ENCODE measurements at regions not wholly inside any gene's neighbourhood (a gene's known extent, or its start where the extent isn't known, plus 50 kb on each side); places are given as distances from the start of the nearest gene placed in this dataset.

GRCh38 chr5:158096835-158097234 lies 237.9 kb upstream of the CLINT1 start:
- DNase-seq = no peak

GRCh38 chr5:158086856-158087255 lies 227.9 kb upstream of the CLINT1 start:
- no peak for DNase-seq
- H3K9me3 Mint-ChIP-seq (ENCODE audit: unreplicated experiment) = no peaks in the 10 kb centered on the region
- H3K27me3 Mint-ChIP-seq (ENCODE audit: unreplicated experiment) = no peaks in the 10 kb centered on the region
- no peaks in the 10 kb centered on the region for H3K36me3 Mint-ChIP-seq (ENCODE audit: unreplicated experiment)
- H3K27ac Mint-ChIP-seq (ENCODE audit: unreplicated experiment) = no peak overlapping the region
- TF ChIP-seq CTCF (IDR thresholded peaks at IDR 0.05; ENCODE audit: partially characterized antibody, unreplicated experiment) = no peak
- H3K4me3 Mint-ChIP-seq (ENCODE audit: unreplicated experiment) = no peak overlapping the region
- H3K4me1 Mint-ChIP-seq (ENCODE audit: low read depth, unreplicated experiment) = no peaks in the 10 kb centered on the region

More at GRCh38 chr5:158096835-158097234, 237.9 kb upstream of the CLINT1 start:
- Mint-ChIP-seq H3K27ac (ENCODE audit: unreplicated experiment) (no peak overlapping the region), H3K36me3 (ENCODE audit: unreplicated experiment) (peaks cover 4% of the 10 kb centered on the region), H3K9me3 (ENCODE audit: unreplicated experiment) (no peaks in the 10 kb centered on the region), H3K4me1 (ENCODE audit: low read depth, unreplicated experiment) (no peaks in the 10 kb centered on the region), H3K4me3 (ENCODE audit: unreplicated experiment) (no peak overlapping the region), H3K27me3 (ENCODE audit: unreplicated experiment) (peaks cover 6% of the 10 kb centered on the region)
- TF ChIP-seq CTCF (IDR thresholded peaks at IDR 0.05; ENCODE audit: partially characterized antibody, unreplicated experiment) = no peak

GRCh38 chr5:158084292-158084691 lies 225.3 kb upstream of the CLINT1 start:
- TF ChIP-seq CTCF (IDR thresholded peaks at IDR 0.05; ENCODE audit: partially characterized antibody, unreplicated experiment) = no peak
- H3K9me3 Mint-ChIP-seq (ENCODE audit: unreplicated experiment) = no peaks in the 10 kb centered on the region
- no peak overlapping the region for H3K27ac Mint-ChIP-seq (ENCODE audit: unreplicated experiment)
- no peaks in the 10 kb centered on the region for H3K4me1 Mint-ChIP-seq (ENCODE audit: low read depth, unreplicated experiment)
- no peak for DNase-seq
- H3K36me3 Mint-ChIP-seq (ENCODE audit: unreplicated experiment) = no peaks in the 10 kb centered on the region
- no peaks in the 10 kb centered on the region for H3K27me3 Mint-ChIP-seq (ENCODE audit: unreplicated experiment)
- no peak overlapping the region for H3K4me3 Mint-ChIP-seq (ENCODE audit: unreplicated experiment)

GRCh38 chr5:158082696-158083287 lies 223.8 kb upstream of the CLINT1 start:
- Mint-ChIP-seq H3K27me3 (ENCODE audit: unreplicated experiment) (no peaks in the 10 kb centered on the region), H3K27ac (ENCODE audit: unreplicated experiment) (no peak overlapping the region), H3K4me3 (ENCODE audit: unreplicated experiment) (no peak overlapping the region), H3K36me3 (ENCODE audit: unreplicated experiment) (no peaks in the 10 kb centered on the region), H3K4me1 (ENCODE audit: low read depth, unreplicated experiment) (no peaks in the 10 kb centered on the region), H3K9me3 (ENCODE audit: unreplicated experiment) (no peaks in the 10 kb centered on the region)
- no peak for DNase-seq
- TF ChIP-seq CTCF (IDR thresholded peaks at IDR 0.05; ENCODE audit: partially characterized antibody, unreplicated experiment) = no peak

GRCh38 chr5:158080112-158080511 lies 221.2 kb upstream of the CLINT1 start:
- H3K27me3 Mint-ChIP-seq (ENCODE audit: unreplicated experiment) = peaks cover 2% of the 10 kb centered on the region
- no peaks in the 10 kb centered on the region for H3K9me3 Mint-ChIP-seq (ENCODE audit: unreplicated experiment)
- H3K36me3 Mint-ChIP-seq (ENCODE audit: unreplicated experiment) = no peaks in the 10 kb centered on the region
- peaks cover 6% of the 10 kb centered on the region for H3K4me1 Mint-ChIP-seq (ENCODE audit: low read depth, unreplicated experiment)
- TF ChIP-seq CTCF (IDR thresholded peaks at IDR 0.05; ENCODE audit: partially characterized antibody, unreplicated experiment) = no peak
- H3K27ac Mint-ChIP-seq (ENCODE audit: unreplicated experiment) = no peak overlapping the region
- DNase-seq = no peak
- no peak overlapping the region for H3K4me3 Mint-ChIP-seq (ENCODE audit: unreplicated experiment)

Data from glutamatergic neuron (in vitro differentiated cells).